ENCODE measurements at regions not wholly inside any gene's neighbourhood (a gene's known extent, or its start where the extent isn't known, plus 50 kb on each side); places are given as distances from the start of the nearest gene placed in this dataset.

DNA sequence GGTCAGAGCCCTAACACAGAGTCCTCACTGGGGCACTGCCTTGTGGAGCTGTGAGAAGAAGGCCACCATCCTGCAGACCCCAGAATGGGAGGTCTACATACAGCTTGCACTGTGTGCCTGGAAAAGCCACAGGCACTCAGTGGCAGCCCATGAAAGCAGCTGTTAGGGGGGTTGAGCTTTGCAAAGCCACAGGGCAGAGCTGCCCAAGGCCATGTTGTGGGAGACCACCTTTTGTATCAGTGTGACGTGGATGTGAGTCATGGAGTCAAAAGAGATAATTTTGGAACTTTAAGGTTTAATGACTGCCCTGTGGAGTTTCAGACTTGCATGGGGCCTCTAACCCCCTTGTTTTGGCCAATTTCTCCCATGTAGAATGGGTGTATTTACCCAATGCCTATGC, 52.9 kb upstream of the TPRG1 start (continued):
- TF ChIP-seq, protein P1, sequence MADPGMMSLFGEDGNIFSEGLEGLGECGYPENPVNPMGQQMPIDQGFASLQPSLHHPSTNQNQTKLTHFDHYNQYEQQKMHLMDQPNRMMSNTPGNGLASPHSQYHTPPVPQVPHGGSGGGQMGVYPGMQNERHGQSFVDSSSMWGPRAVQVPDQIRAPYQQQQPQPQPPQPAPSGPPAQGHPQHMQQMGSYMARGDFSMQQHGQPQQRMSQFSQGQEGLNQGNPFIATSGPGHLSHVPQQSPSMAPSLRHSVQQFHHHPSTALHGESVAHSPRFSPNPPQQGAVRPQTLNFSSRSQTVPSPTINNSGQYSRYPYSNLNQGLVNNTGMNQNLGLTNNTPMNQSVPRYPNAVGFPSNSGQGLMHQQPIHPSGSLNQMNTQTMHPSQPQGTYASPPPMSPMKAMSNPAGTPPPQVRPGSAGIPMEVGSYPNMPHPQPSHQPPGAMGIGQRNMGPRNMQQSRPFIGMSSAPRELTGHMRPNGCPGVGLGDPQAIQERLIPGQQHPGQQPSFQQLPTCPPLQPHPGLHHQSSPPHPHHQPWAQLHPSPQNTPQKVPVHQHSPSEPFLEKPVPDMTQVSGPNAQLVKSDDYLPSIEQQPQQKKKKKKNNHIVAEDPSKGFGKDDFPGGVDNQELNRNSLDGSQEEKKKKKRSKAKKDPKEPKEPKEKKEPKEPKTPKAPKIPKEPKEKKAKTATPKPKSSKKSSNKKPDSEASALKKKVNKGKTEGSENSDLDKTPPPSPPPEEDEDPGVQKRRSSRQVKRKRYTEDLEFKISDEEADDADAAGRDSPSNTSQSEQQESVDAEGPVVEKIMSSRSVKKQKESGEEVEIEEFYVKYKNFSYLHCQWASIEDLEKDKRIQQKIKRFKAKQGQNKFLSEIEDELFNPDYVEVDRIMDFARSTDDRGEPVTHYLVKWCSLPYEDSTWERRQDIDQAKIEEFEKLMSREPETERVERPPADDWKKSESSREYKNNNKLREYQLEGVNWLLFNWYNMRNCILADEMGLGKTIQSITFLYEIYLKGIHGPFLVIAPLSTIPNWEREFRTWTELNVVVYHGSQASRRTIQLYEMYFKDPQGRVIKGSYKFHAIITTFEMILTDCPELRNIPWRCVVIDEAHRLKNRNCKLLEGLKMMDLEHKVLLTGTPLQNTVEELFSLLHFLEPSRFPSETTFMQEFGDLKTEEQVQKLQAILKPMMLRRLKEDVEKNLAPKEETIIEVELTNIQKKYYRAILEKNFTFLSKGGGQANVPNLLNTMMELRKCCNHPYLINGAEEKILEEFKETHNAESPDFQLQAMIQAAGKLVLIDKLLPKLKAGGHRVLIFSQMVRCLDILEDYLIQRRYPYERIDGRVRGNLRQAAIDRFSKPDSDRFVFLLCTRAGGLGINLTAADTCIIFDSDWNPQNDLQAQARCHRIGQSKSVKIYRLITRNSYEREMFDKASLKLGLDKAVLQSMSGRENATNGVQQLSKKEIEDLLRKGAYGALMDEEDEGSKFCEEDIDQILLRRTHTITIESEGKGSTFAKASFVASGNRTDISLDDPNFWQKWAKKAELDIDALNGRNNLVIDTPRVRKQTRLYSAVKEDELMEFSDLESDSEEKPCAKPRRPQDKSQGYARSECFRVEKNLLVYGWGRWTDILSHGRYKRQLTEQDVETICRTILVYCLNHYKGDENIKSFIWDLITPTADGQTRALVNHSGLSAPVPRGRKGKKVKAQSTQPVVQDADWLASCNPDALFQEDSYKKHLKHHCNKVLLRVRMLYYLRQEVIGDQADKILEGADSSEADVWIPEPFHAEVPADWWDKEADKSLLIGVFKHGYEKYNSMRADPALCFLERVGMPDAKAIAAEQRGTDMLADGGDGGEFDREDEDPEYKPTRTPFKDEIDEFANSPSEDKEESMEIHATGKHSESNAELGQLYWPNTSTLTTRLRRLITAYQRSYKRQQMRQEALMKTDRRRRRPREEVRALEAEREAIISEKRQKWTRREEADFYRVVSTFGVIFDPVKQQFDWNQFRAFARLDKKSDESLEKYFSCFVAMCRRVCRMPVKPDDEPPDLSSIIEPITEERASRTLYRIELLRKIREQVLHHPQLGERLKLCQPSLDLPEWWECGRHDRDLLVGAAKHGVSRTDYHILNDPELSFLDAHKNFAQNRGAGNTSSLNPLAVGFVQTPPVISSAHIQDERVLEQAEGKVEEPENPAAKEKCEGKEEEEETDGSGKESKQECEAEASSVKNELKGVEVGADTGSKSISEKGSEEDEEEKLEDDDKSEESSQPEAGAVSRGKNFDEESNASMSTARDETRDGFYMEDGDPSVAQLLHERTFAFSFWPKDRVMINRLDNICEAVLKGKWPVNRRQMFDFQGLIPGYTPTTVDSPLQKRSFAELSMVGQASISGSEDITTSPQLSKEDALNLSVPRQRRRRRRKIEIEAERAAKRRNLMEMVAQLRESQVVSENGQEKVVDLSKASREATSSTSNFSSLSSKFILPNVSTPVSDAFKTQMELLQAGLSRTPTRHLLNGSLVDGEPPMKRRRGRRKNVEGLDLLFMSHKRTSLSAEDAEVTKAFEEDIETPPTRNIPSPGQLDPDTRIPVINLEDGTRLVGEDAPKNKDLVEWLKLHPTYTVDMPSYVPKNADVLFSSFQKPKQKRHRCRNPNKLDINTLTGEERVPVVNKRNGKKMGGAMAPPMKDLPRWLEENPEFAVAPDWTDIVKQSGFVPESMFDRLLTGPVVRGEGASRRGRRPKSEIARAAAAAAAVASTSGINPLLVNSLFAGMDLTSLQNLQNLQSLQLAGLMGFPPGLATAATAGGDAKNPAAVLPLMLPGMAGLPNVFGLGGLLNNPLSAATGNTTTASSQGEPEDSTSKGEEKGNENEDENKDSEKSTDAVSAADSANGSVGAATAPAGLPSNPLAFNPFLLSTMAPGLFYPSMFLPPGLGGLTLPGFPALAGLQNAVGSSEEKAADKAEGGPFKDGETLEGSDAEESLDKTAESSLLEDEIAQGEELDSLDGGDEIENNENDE (IDR thresholded peaks at IDR 0.05; ENCODE audit: insufficient replicate concordance, low read length) = no peak
- TF ChIP-seq GABPA (IDR thresholded peaks at IDR 0.05; ENCODE audit: borderline replicate concordance, insufficient read depth, low read length) (no peak), BACH1 (IDR thresholded peaks at IDR 0.05; ENCODE audit: low read length) (no peak), MAFK (IDR thresholded peaks at IDR 0.05; ENCODE audit: low read depth, low read length) (no peak), KDM4A (IDR thresholded peaks at IDR 0.05; ENCODE audit: low read depth, low read length, severe bottlenecking) (no peak), SIX5 (IDR thresholded peaks at IDR 0.05; ENCODE audit: low read depth, low read length) (no peak)
